K562 (cell line): ENCODE measurements at regions not wholly inside any gene's neighbourhood (a gene's known extent, or its start where the extent isn't known, plus 50 kb on each side); places are given as distances from the start of the nearest gene placed in this dataset.

Experiments
- CTCF ChIP-seq, 3 experiments: IDR thresholded peaks in 2 of 3; conservative IDR thresholded peaks in 1 of 3; 2 replicates each; pipeline ENCODE4 v1.5.1; 2011 to 2012; ENCODE audit warnings: low read length in 3 of 3, mild to moderate bottlenecking in 3 of 3, control low read depth in 2 of 3, improper control_type of control experiment in 1 of 3, inconsistent platforms in 1 of 3, low read depth in 1 of 3, mixed read lengths in 1 of 3, moderate library complexity in 1 of 3; ENCODE audit not compliant: insufficient read depth in 2 of 3
- GATA2 ChIP-seq: sonication (generic); formaldehyde crosslinking; IDR thresholded peaks from 2 replicates; pipeline ENCODE4 v1.4.0; 2020; ENCODE audit warnings: mild to moderate bottlenecking, missing genetic modification reagents
- NR3C1 ChIP-seq: sonication (generic); formaldehyde crosslinking; IDR thresholded peaks from 2 replicates; pipeline ENCODE4 v1.8.1; 2022; ENCODE audit warnings: missing genetic modification reagents
- RAD21 ChIP-seq, 2 experiments: fragments of 250-450 bp in 1 of 2; fragments of 450-650 bp in 1 of 2; sonication (Bioruptor Pico) in 1 of 2; formaldehyde crosslinking in 1 of 2; IDR thresholded peaks in 1 of 2; conservative IDR thresholded peaks in 1 of 2; 2 replicates each; pipeline versions ENCODE4 v1.4.0 to v1.8.0; 2020 to 2022; ENCODE audit warnings: mild to moderate bottlenecking in 2 of 2, moderate library complexity in 1 of 2
- REST ChIP-seq, 2 experiments: fragments of 450-650 bp; formaldehyde crosslinking in 1 of 2; IDR thresholded peaks; 2 replicates each; pipeline versions ENCODE4 v1.4.0 to v1.6.1; 2014 to 2020; ENCODE audit warnings: mild to moderate bottlenecking in 2 of 2, borderline replicate concordance in 1 of 2, low read depth in 1 of 2
- ZNF592 ChIP-seq: fragments of 450-650 bp; IDR thresholded peaks from 2 replicates; pipeline ENCODE4 v1.6.1; 2017; ENCODE audit warnings: antibody characterized with exemption, mild to moderate bottlenecking

GRCh38 chr13:65855242-65855805, 1374.8 kb downstream of the PCDH9 start:
- TF ChIP-seq GATA2 (no peak), CTCF (IDR thresholded peaks at IDR 0.05 in 2 of 3, conservative IDR thresholded peaks at IDR 0.05 in 1 of 3; ENCODE audit: insufficient read depth in 2 of 3, low read depth in 1 of 3, low read length in 3 of 3) (no peak), RAD21 (CRISPR knock-in tag; conservative IDR thresholded peaks at IDR 0.05 in 1 of 2, IDR thresholded peaks at IDR 0.05 in 1 of 2) (no peak), REST (IDR thresholded peaks at IDR 0.05; ENCODE audit: borderline replicate concordance) (no peak), REST (CRISPR knock-in tag; IDR thresholded peaks at IDR 0.05; ENCODE audit: low read depth) (no peak), NR3C1 (CRISPR knock-in tag) (no peak), ZNF592 (no peak)
